Left ventricle myocardium inferior (tissue), 1 donor: ENCODE measurements at regions not wholly inside any gene's neighbourhood (a gene's known extent, or its start where the extent isn't known, plus 50 kb on each side); places are given as distances from the start of the nearest gene placed in this dataset.

Experiments
- DNase-seq: peaks from one replicate; pipeline ENCODE4 v3.0.0-alpha.2; 2020
- H3K27ac ChIP-seq: fragments of 200-600 bp; replicated peaks from 2 replicates; pipeline ENCODE4 v1.8.0; 2021
- H3K27me3 ChIP-seq: fragments of 200-600 bp; 2 replicates; pipeline ENCODE4 v1.8.0; 2021; ENCODE audit warnings: low read depth
- H3K36me3 ChIP-seq: fragments of 200-600 bp; 2 replicates; pipeline ENCODE4 v1.8.0; 2021
- H3K4me1 ChIP-seq: fragments of 200-600 bp; 2 replicates; pipeline ENCODE4 v1.8.0; 2021
- H3K4me3 ChIP-seq: fragments of 200-600 bp; 2 replicates; pipeline ENCODE4 v1.8.0; 2021; ENCODE audit warnings: mild to moderate bottlenecking, moderate library complexity
- H3K9me3 ChIP-seq: fragments of 200-600 bp; replicated peaks from 2 replicates; pipeline ENCODE4 v1.8.0; 2021
- intact Hi-C: fragments of 100-400 bp; cut with micrococcal nuclease; formaldehyde crosslinking; loops from one replicate; pipeline ENCODE4 v1.11.0; 2022
- TF ChIP-seq, protein P1 (sequence below): fragments of 200-600 bp; IDR thresholded peaks from 2 replicates; pipeline ENCODE4 v1.8.0; 2021; ENCODE audit warnings: antibody characterized with exemption, mild to moderate bottlenecking, borderline replicate concordance
- donor health status: DM: no; HTN: yes; CAD: no; lungs with severe emphysema.

DNA sequence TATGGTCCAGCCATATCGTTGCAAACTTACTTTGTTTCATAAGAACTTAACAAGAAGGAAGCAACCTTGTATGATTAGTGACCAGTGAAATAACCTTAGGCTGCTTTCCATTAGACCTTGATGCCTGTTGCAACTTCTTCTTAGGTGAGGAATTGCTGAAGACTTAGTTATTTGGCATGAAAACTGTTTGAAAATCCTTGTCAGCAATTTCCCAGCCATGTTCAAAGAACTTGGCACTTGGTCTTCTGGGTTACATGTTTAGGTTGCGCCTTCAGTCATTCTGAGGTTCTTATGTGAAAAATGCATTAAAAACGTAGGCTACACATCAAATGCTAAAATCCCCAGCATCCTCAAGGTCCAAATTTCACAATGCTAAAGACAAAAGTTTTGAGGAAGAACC lies 232.0 kb upstream of the CEP162 start:
- peaks cover 10% of the 10 kb centered on the region for H3K9me3 ChIP-seq
- TF ChIP-seq, protein P1, sequence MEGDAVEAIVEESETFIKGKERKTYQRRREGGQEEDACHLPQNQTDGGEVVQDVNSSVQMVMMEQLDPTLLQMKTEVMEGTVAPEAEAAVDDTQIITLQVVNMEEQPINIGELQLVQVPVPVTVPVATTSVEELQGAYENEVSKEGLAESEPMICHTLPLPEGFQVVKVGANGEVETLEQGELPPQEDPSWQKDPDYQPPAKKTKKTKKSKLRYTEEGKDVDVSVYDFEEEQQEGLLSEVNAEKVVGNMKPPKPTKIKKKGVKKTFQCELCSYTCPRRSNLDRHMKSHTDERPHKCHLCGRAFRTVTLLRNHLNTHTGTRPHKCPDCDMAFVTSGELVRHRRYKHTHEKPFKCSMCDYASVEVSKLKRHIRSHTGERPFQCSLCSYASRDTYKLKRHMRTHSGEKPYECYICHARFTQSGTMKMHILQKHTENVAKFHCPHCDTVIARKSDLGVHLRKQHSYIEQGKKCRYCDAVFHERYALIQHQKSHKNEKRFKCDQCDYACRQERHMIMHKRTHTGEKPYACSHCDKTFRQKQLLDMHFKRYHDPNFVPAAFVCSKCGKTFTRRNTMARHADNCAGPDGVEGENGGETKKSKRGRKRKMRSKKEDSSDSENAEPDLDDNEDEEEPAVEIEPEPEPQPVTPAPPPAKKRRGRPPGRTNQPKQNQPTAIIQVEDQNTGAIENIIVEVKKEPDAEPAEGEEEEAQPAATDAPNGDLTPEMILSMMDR = no peak
- no peaks in the 10 kb centered on the region for H3K36me3 ChIP-seq
- H3K27ac ChIP-seq = no peak overlapping the region
- intact Hi-C loops = no loop called here
- H3K27me3 ChIP-seq = no peaks in the 10 kb centered on the region
- H3K4me1 ChIP-seq = no peaks in the 10 kb centered on the region
- no peak for DNase-seq
- no peak overlapping the region for H3K4me3 ChIP-seq

DNA sequence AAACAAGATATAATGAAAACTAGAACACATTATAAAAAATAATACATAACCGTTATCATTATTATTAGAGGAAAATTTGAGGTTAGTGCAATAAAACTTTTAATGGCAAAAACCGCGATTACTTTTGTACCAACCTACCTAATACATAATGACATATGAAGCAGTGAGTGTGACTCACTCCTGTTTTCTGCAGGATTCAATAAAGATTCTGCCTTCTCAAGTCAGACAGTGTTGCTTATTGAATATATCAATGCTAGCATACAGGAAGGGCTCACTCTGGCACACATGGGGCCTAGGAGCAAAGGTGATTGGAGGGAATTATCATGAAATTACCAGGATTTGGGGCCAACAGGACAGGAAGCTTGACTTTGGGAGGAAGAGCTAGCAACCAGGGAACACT lies 230.8 kb upstream of the CEP162 start:
- H3K27ac ChIP-seq = no peak overlapping the region
- intact Hi-C loops = no loop called here
- DNase-seq = no peak
- H3K9me3 ChIP-seq = peaks cover 5% of the 10 kb centered on the region
- H3K4me1 ChIP-seq = no peaks in the 10 kb centered on the region
- no peaks in the 10 kb centered on the region for H3K27me3 ChIP-seq
- no peaks in the 10 kb centered on the region for H3K36me3 ChIP-seq
- TF ChIP-seq, protein P1 = no peak
- no peak overlapping the region for H3K4me3 ChIP-seq

DNA sequence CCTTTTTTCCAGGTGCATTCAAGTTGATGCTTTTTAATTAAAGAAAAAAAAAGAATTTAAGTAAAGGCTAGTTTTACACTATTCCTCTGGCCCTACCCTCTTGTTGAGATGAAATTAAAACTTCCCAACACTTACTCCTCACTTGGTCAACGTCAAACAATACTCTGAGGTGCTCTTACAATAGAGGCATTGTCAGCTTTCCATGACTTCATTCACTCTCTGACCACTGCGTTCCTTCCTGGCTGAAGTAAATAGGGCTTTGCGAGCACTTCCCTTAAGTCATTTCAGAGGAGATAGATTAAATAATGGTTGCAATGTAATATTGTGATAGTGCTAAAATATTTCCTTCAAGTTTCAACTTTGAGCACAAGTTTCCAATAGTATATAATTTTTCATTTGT lies 229.8 kb upstream of the CEP162 start:
- no peaks in the 10 kb centered on the region for H3K4me1 ChIP-seq
- no peaks in the 10 kb centered on the region for H3K9me3 ChIP-seq
- H3K27ac ChIP-seq = no peak overlapping the region
- H3K4me3 ChIP-seq = no peak overlapping the region
- no peaks in the 10 kb centered on the region for H3K36me3 ChIP-seq
- DNase-seq = no peak
- intact Hi-C loops = no loop called here
- no peaks in the 10 kb centered on the region for H3K27me3 ChIP-seq
- TF ChIP-seq, protein P1 = no peak

DNA sequence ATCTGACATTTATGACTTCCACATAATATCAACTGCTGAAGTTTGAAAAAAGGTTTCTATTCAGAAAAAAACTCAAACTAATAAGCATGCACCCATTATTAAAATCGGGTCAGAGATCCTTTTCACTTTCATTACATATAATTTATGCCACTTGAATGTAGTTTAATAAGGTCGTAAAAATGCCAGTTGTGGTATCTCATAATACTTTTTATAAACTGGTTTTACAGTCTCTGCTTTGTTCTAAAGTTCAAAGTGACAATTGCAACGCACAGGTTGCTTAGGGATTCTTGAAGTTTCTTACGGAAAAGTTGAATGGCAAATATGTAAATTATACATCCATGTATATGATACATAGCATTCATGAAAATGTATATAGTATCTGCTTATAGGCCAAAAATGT lies 229.4 kb upstream of the CEP162 start:
- TF ChIP-seq, protein P1 = no peak
- no peak for DNase-seq

DNA sequence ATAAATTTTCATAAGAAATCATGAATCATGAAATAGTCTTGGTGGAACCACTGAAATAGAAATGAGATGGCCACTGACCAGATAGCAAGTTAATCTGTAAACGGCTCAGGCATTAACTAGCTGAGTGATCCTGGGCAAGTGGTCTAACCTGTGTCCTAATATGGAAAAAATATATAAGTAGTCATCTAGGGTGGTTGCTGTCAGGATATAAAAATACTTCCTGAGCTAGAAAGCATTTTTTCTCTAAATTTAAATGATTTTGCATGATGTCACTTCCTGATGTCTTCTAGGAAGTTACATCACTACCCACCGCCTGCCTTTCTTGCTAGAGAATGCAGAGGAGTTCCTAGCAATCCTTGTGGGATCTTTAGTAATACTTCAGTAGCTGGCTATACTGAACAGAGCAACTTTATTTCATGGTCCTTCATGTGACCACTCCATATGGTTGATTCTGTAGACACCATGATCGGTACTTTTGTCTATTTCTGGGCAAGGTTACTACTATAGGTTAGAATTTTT lies 228.1 kb upstream of the CEP162 start:
- DNase-seq = no peak
- H3K36me3 ChIP-seq = no peaks in the 10 kb centered on the region
- intact Hi-C loops = no loop called here
- H3K4me3 ChIP-seq = no peak overlapping the region
- TF ChIP-seq, protein P1 = no peak
- H3K27ac ChIP-seq = no peak overlapping the region
- H3K4me1 ChIP-seq = no peaks in the 10 kb centered on the region
- H3K9me3 ChIP-seq = no peaks in the 10 kb centered on the region
- H3K27me3 ChIP-seq = no peaks in the 10 kb centered on the region

More for the DNA sequence above, 229.4 kb upstream of the CEP162 start:
- H3K4me3 ChIP-seq = no peak overlapping the region
- H3K4me1 ChIP-seq = no peaks in the 10 kb centered on the region
- intact Hi-C loops = no loop called here
- H3K9me3 ChIP-seq = no peaks in the 10 kb centered on the region
- no peaks in the 10 kb centered on the region for H3K36me3 ChIP-seq
- H3K27ac ChIP-seq = no peak overlapping the region
- no peaks in the 10 kb centered on the region for H3K27me3 ChIP-seq

- TF ChIP-seq, protein P1 = no peak
- Histone ChIP-seq H3K27me3 (no peaks in the 10 kb centered on the region), H3K27ac (no peak overlapping the region), H3K36me3 (no peaks in the 10 kb centered on the region), H3K4me1 (no peaks in the 10 kb centered on the region), H3K4me3 (no peak overlapping the region), H3K9me3 (no peaks in the 10 kb centered on the region)
- DNase-seq = no peak
- intact Hi-C loops = no loop called here
These were observed 226.1 kb upstream of the CEP162 start for GRCh38 chr6:84453499-84453898.
